Uterus (tissue), 2 donors: ENCODE measurements at regions not wholly inside any gene's neighbourhood (a gene's known extent, or its start where the extent isn't known, plus 50 kb on each side); places are given as distances from the start of the nearest gene placed in this dataset.

Source experiments
- CTCF ChIP-seq, 4 experiments: fragments of 200-600 bp in 2 of 4; fragments of 450-650 bp in 2 of 4; sonication (generic) in 2 of 4; IDR thresholded peaks; one replicate each; pipeline ENCODE4 v1.5.1; 2016 to 2019; ENCODE audit warnings: antibody characterized with exemption in 4 of 4, mild to moderate bottlenecking in 2 of 4, moderate library complexity in 1 of 4
- POLR2A ChIP-seq, 2 donors: fragments of 450-650 bp; IDR thresholded peaks; one replicate each; pipeline ENCODE4 v1.6.1; 2016; ENCODE audit warnings: antibody characterized with exemption in 2 of 2, mild to moderate bottlenecking in 1 of 2, moderate library complexity in 1 of 2

GRCh38 chr18:54717673-54718407, 110.4 kb upstream of the RAB27B start:
- TF ChIP-seq POLR2A (IDR thresholded peaks at IDR 0.05) = no peak
- no peak for TF ChIP-seq CTCF (IDR thresholded peaks at IDR 0.05)
